ENCODE measurements at regions not wholly inside any gene's neighbourhood (a gene's known extent, or its start where the extent isn't known, plus 50 kb on each side); places are given as distances from the start of the nearest gene placed in this dataset.
A peak's percentile ranks its signal among the peaks of the same experiment; 100 is the strongest.

GRCh38 chr12:75974323-75975187 lies 57.0 kb downstream of the PHLDA1 start:
- DNase-seq = peak; percentile 41

- no peak for DNase-seq
Measured at GRCh38 chr12:75971253-75971652, 60.3 kb downstream of the PHLDA1 start.

- DNase-seq = no peak
Measured at GRCh38 chr12:75970310-75970709, 61.3 kb downstream of the PHLDA1 start.

- no peak for DNase-seq
Measured at GRCh38 chr12:75969768-75970167, 61.8 kb downstream of the PHLDA1 start.

GRCh38 chr12:75965661-75966060 lies 65.9 kb downstream of the PHLDA1 start:
- DNase-seq = no peak

GRCh38 chr12:75964150-75964549 lies 67.4 kb downstream of the PHLDA1 start:
- DNase-seq = no peak

GRCh38 chr12:75961878-75962277 lies 69.7 kb downstream of the PHLDA1 start:
- no peak for DNase-seq

GRCh38 chr12:75960954-75961661 lies 70.5 kb downstream of the PHLDA1 start:
- no peak for DNase-seq

GRCh38 chr12:75960086-75960910 lies 71.3 kb downstream of the PHLDA1 start:
- peak; percentile 43 for DNase-seq

- DNase-seq = no peak
Measured at GRCh38 chr12:75959506-75959905, 72.1 kb downstream of the PHLDA1 start.

- no peak for DNase-seq
Measured at GRCh38 chr12:75959060-75959459, 72.5 kb downstream of the PHLDA1 start.

GRCh38 chr12:75955251-75955650 lies 76.3 kb downstream of the PHLDA1 start:
- no peak for DNase-seq

GRCh38 chr12:75954749-75955148 lies 76.8 kb downstream of the PHLDA1 start:
- DNase-seq = no peak

- no peak for DNase-seq
Measured at GRCh38 chr12:75954041-75954440, 77.5 kb downstream of the PHLDA1 start.

- no peak for DNase-seq
Measured at GRCh38 chr12:75953312-75953906, 78.2 kb downstream of the PHLDA1 start.

GRCh38 chr12:75951399-75952278 lies 79.9 kb downstream of the PHLDA1 start:
- DNase-seq = no peak

- DNase-seq = no peak
Measured at GRCh38 chr12:75947156-75947723, 84.3 kb downstream of the PHLDA1 start.

- DNase-seq = no peak
Measured at GRCh38 chr12:75945581-75945980, 86.0 kb downstream of the PHLDA1 start.

- DNase-seq = no peak
Measured at GRCh38 chr12:75944905-75945432, 86.6 kb downstream of the PHLDA1 start.

GRCh38 chr12:75944097-75944904 lies 87.3 kb downstream of the PHLDA1 start:
- DNase-seq = peak; percentile 38
